HCT116 (cell line): ENCODE measurements at regions not wholly inside any gene's neighbourhood (a gene's known extent, or its start where the extent isn't known, plus 50 kb on each side); places are given as distances from the start of the nearest gene placed in this dataset.

Source experiments
- ATAC-seq: fragments of 200-7000 bp; cut with Tn5 transposase; 2 replicates; pipeline ENCODE4 v1.9.1; 2020; ENCODE audit warnings: mild to moderate bottlenecking, moderate library complexity
- BruUV-seq: library from RNA; stranded (reverse); fragments of 400-500 nt; replicated peaks from 2 replicates; lab custom pipeline; 2021; lab: Mats Ljungman, UMichigan
- CTCF ChIA-PET: fragments of 300-600 bp; sonication (Branson Sonifier 250); formaldehyde crosslinking; loops from one replicate; lab custom pipeline; 2021; ENCODE audit warnings: antibody characterized with exemption; lab: Charles Lee
- POLR2A ChIA-PET: fragments of 300-600, 350-600 bp; sonication (Branson Sonifier 250); formaldehyde crosslinking; loops from one replicate; lab custom pipeline; 2021; ENCODE audit warnings: antibody characterized with exemption; lab: Charles Lee
- RAD21 ChIA-PET, 2 experiments: fragments of 300-600 bp; sonication (Branson Sonifier 250); formaldehyde crosslinking; loops; one replicate each; lab custom pipeline; 2023; ENCODE audit warnings: low total read pairs in 2 of 2; ENCODE audit not compliant: uncharacterized antibody in 2 of 2, unreplicated experiment in 2 of 2, low non-redundant PET in 1 of 2; lab: Charles Lee
- DNase-seq: peaks from one replicate; pipeline ENCODE4 v3.0.0-alpha.2; 2010; ENCODE audit warnings: low read depth, low spot score
- H2AFZ ChIP-seq: fragments of 200-600 bp; shearing (Covaris generic), sonication (generic); 2 replicates; pipeline ENCODE4 v1.6.1; 2017; ENCODE audit warnings: low read depth, mixed run types, mixed read lengths, antibody characterized with exemption, low read length; ENCODE audit not compliant: poor library complexity, severe bottlenecking
- H3K27ac ChIP-seq: 2 replicates; pipeline ENCODE4 v1.5.1; 2012; ENCODE audit warnings: low read depth, low read length
- H3K27me3 ChIP-seq: fragments of 200-600 bp; sonication (generic); 2 replicates; pipeline ENCODE4 v1.6.1; 2016; ENCODE audit warnings: mixed run types, low read length, mixed read lengths; ENCODE audit not compliant: insufficient read depth
- H3K36me3 ChIP-seq, 2 experiments: fragments of 200-500 bp in 1 of 2; fragments of 200-600 bp in 1 of 2; sonication (Bioruptor generic) in 1 of 2; sonication (generic) in 1 of 2; 2 replicates each; pipeline versions ENCODE4 v1.5.1 to v1.6.1; 2014 to 2016; ENCODE audit warnings: low read length in 2 of 2, inconsistent platforms in 1 of 2, mixed read lengths in 1 of 2, mixed run types in 1 of 2; ENCODE audit not compliant: insufficient read depth in 2 of 2, control insufficient read depth in 1 of 2
- H3K4me1 ChIP-seq, 2 experiments: fragments of 200-600 bp in 1 of 2; sonication (generic) in 1 of 2; 2 replicates each; pipeline versions ENCODE4 v1.5.1 to v1.6.1; 2012 to 2017; ENCODE audit warnings: low read length in 2 of 2, inconsistent platforms in 1 of 2, mild to moderate bottlenecking in 1 of 2, mixed read lengths in 1 of 2, mixed run types in 1 of 2, moderate library complexity in 1 of 2; ENCODE audit not compliant: insufficient read depth in 2 of 2, control insufficient read depth in 1 of 2
- H3K4me2 ChIP-seq: fragments of 200-600 bp; sonication (generic); 2 replicates; pipeline ENCODE4 v1.6.1; 2017; ENCODE audit warnings: mixed run types, low read length, mixed read lengths
- H3K4me3 ChIP-seq, 2 experiments: fragments of 200-600 bp in 1 of 2; sonication (generic) in 1 of 2; replicated peaks in 1 of 2; 2 replicates each; pipeline ENCODE4 v1.5.1; 2011 to 2016; ENCODE audit warnings: low read length in 2 of 2, control low read depth in 1 of 2, low read depth in 1 of 2, mild to moderate bottlenecking in 1 of 2, mixed read lengths in 1 of 2, mixed run types in 1 of 2
- H3K79me2 ChIP-seq: fragments of 200-600 bp; sonication (generic); 2 replicates; pipeline ENCODE4 v1.6.1; 2017; ENCODE audit warnings: mild to moderate bottlenecking, mixed run types, low read length, moderate library complexity, mixed read lengths; ENCODE audit not compliant: insufficient read depth
- H3K9ac ChIP-seq: fragments of 200-600 bp; sonication (generic); 2 replicates; pipeline ENCODE4 v1.6.1; 2016; ENCODE audit warnings: low read length, mixed read lengths
- H3K9me2 ChIP-seq: fragments of 200-600 bp; sonication (generic), shearing (Covaris generic); 2 replicates; pipeline ENCODE4 v1.6.1; 2017; ENCODE audit warnings: mixed run types, mild to moderate bottlenecking, moderate library complexity; ENCODE audit not compliant: insufficient read depth
- H3K9me3 ChIP-seq, 2 experiments: fragments of 200-500 bp in 1 of 2; fragments of 200-600 bp in 1 of 2; sonication (Bioruptor generic) in 1 of 2; sonication (generic) in 1 of 2; 2 replicates each; pipeline ENCODE4 v1.6.1; 2014 to 2017; ENCODE audit warnings: low read length in 2 of 2, mixed read lengths in 2 of 2, inconsistent platforms in 1 of 2, low read depth in 1 of 2, mild to moderate bottlenecking in 1 of 2, mixed run types in 1 of 2, moderate library complexity in 1 of 2; ENCODE audit not compliant: control insufficient read depth in 1 of 2, insufficient read depth in 1 of 2
- H4K20me1 ChIP-seq: fragments of 200-600 bp; sonication (generic), shearing (Covaris generic); 2 replicates; pipeline ENCODE4 v1.6.1; 2017; ENCODE audit warnings: mixed run types, mild to moderate bottlenecking, moderate library complexity; ENCODE audit not compliant: insufficient read depth
- CEBPB ChIP-seq: IDR thresholded peaks from 2 replicates; pipeline ENCODE4 v1.6.1; 2012; ENCODE audit warnings: low read depth
- EGR1 ChIP-seq: IDR thresholded peaks from 2 replicates; pipeline ENCODE4 v1.6.1; 2012; ENCODE audit warnings: low read depth
- ELF1 ChIP-seq: IDR thresholded peaks from 2 replicates; pipeline ENCODE4 v1.6.1; 2012; ENCODE audit warnings: low read depth, borderline replicate concordance
- EZH2 ChIP-seq: fragments of 200-600 bp; sonication (generic); IDR thresholded peaks from 2 replicates; pipeline ENCODE4 v1.6.1; 2017; ENCODE audit warnings: antibody characterized with exemption, mixed run types
- FOSL1 ChIP-seq: IDR thresholded peaks from 2 replicates; pipeline ENCODE4 v1.6.1; 2012; ENCODE audit warnings: low read depth
- JUND ChIP-seq: IDR thresholded peaks from 2 replicates; pipeline ENCODE4 v1.6.1; 2012
- POLR2A ChIP-seq: IDR thresholded peaks from 2 replicates; pipeline ENCODE4 v1.7.0; 2011; ENCODE audit warnings: borderline replicate concordance; ENCODE audit not compliant: insufficient read depth, insufficient read length; ENCODE audit errors: extremely low read depth
- POLR2AphosphoS5 ChIP-seq: IDR thresholded peaks from 2 replicates; pipeline ENCODE4 v1.6.1; 2011; ENCODE audit warnings: mild to moderate bottlenecking, low read depth, low read length, moderate library complexity
- RAD21 ChIP-seq: IDR thresholded peaks from 2 replicates; pipeline ENCODE4 v1.6.1; 2012; ENCODE audit warnings: low read depth, mild to moderate bottlenecking
- REST ChIP-seq: IDR thresholded peaks from 2 replicates; pipeline ENCODE4 v1.6.1; 2012; ENCODE audit warnings: low read depth
- SIN3A ChIP-seq: IDR thresholded peaks from 2 replicates; pipeline ENCODE4 v1.6.1; 2012; ENCODE audit warnings: low read depth
- SRF ChIP-seq: IDR thresholded peaks from 2 replicates; pipeline ENCODE4 v1.6.1; 2012; ENCODE audit warnings: low read depth
- TCF7L2 ChIP-seq: IDR thresholded peaks from 2 replicates; pipeline ENCODE4 v1.7.0; 2011; ENCODE audit warnings: borderline replicate concordance, inconsistent platforms; ENCODE audit not compliant: insufficient read depth, insufficient read length; ENCODE audit errors: extremely low read depth
- YY1 ChIP-seq: IDR thresholded peaks from 2 replicates; pipeline ENCODE4 v1.6.1; 2011; ENCODE audit warnings: low read length, low read depth, moderate library complexity, mild to moderate bottlenecking; ENCODE audit not compliant: insufficient replicate concordance; ENCODE audit errors: extremely low read depth
- ZFX ChIP-seq: fragments of 450-650 bp; IDR thresholded peaks from 2 replicates; pipeline ENCODE4 v1.6.1; 2017
- ZNF274 ChIP-seq: fragments of 200-500 bp; sonication (Bioruptor generic); IDR thresholded peaks from 2 replicates; pipeline ENCODE4 v1.6.1; 2014; ENCODE audit warnings: mild to moderate bottlenecking, low read depth, low read length, inconsistent platforms
- intact Hi-C: fragments of 100-400 bp; cut with micrococcal nuclease; formaldehyde crosslinking; loops from 2 replicates; pipeline ENCODE4 v1.10.0; 2022
- TF ChIP-seq, protein P1 (sequence below): IDR thresholded peaks from 2 replicates; pipeline ENCODE4 v1.6.1; 2012

DNA sequence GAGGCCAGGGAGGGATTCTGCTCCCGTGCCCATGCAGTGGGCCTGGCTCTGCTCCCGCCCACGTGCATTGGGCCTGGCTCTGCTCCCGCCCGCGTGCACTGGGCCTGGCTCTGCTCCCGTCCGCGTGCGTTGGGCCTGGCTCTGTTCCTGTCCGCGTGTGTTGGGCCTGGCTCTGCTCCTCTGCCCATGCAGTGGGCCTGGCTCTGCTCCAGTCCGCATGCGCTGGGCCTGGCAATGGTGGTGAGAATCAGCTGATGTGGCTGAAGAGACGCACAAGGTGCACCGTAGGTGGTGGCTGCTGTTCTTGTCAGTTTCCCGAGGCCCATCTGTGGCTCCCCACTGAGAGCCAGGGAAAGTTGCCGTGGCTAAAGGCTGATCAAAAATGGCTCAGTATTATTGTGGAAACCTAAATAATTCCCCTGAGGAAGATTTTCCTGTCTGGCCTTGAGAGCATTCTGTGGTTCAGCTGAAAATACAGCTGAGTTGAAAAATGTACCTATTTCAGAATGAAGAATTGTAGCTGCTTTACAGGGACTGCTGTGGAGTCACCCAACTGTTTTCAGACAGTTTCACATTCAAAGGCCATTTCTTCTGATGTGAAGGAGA, 572.4 kb downstream of the GLRX3 start (continued):
- TF ChIP-seq REST (no peak), ZFX (no peak), SRF (no peak), POLR2AphosphoS5 (no peak), POLR2A (no peak), ELF1 (no peak), RAD21 (no peak)

DNA sequence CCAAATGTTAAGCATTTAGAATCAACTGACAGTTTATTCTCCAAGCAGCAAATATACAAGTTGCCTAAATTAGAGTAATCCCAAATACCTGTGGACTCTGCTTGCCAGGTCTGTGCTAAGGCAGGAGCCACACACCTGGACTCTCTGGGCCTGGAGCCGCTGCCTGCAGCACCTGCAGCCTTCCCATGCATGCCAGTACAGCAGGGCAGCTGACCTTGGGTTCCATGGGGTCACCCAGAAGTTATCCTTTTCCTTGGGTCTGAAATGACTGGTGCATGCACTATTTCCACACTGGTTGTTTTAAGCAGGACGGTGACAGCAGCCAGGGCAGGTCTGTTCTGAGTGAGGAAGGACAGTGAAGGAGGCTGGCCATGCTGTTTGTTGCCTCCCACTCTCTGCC, 573.2 kb downstream of the GLRX3 start:
- no peaks in the 10 kb centered on the region for H3K9me2 ChIP-seq
- BruUV-seq, result no TSS peak
- H3K9ac ChIP-seq, result no peak overlapping the region
- H3K4me3 ChIP-seq, result no peak overlapping the region
- ChIA-PET RAD21 (no interaction called here), CTCF (no interaction called here), POLR2A (no interaction called here)
- intact Hi-C loops, result no loop called here
- no peaks in the 10 kb centered on the region for H3K27me3 ChIP-seq
- no peak overlapping the region for H2AFZ ChIP-seq
- no peak overlapping the region for H3K27ac ChIP-seq
- H3K4me2 ChIP-seq, result no peak overlapping the region
- DNase-seq (no peak), ATAC-seq (no peak)
- no peaks in the 10 kb centered on the region for H3K9me3 ChIP-seq
- H3K4me1 ChIP-seq, result no peaks in the 10 kb centered on the region
- H4K20me1 ChIP-seq, result no peaks in the 10 kb centered on the region
- no peaks in the 10 kb centered on the region for H3K36me3 ChIP-seq
- no peaks in the 10 kb centered on the region for H3K79me2 ChIP-seq
- TF ChIP-seq TCF7L2 (no peak), SRF (no peak), EGR1 (no peak), EZH2 (no peak), JUND (no peak), ZNF274 (no peak), FOSL1 (no peak), RAD21 (no peak), CEBPB (no peak), YY1 (no peak), ELF1 (no peak), POLR2AphosphoS5 (no peak), SIN3A (no peak), ZFX (no peak), POLR2A (no peak), REST (no peak)
- TF ChIP-seq, protein P1, sequence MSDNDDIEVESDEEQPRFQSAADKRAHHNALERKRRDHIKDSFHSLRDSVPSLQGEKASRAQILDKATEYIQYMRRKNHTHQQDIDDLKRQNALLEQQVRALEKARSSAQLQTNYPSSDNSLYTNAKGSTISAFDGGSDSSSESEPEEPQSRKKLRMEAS, result no peak
